HG03196 (cell line): ENCODE measurements at regions not wholly inside any gene's neighbourhood (a gene's known extent, or its start where the extent isn't known, plus 50 kb on each side); places are given as distances from the start of the nearest gene placed in this dataset.

ENCODE experiments used
- ATAC-seq: cut with Tn5 transposase; IDR thresholded peaks from one replicate; pipeline ENCODE4 v1.9.1; 2021; ENCODE audit not compliant: unreplicated experiment

DNA sequence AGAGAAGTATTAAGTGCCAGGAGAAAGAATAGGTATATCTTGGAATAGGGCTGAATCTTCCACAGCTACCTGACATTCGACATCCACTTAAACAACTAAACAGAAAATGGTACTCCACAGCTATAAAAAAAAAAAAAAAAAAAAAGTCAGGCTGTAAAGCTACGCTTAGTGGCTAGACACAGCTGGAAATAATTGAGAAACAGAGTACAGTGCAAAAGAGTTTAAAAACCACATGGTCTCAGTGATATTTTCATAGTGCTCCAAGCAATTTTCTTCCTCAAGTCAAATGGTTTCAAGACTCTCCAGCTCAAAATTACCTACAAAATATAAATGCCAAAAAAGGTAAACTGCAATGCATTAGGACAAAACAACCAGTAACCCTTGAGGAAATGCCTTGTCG lies 607.1 kb downstream of the KCNJ2 start:
- no peak for ATAC-seq

DNA sequence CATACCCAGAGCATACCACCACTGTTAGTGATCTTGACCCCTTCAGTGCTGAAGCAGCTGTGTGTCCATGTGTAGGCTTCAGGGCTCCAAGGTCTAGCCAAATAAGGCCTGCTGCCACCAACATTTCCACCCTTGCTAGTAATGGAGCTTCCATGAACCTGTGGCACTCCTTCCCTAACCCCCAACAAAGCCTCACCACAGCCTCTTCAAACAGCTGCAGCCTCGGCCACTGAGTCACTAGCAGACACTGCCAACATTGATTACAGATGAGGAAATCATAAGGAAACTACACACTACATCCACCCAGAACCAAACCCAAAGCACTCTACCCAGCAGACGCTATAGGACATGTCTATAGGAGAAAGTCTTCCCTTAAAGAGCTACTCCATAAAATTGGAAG lies 610.7 kb downstream of the KCNJ2 start:
- no peak for ATAC-seq

DNA sequence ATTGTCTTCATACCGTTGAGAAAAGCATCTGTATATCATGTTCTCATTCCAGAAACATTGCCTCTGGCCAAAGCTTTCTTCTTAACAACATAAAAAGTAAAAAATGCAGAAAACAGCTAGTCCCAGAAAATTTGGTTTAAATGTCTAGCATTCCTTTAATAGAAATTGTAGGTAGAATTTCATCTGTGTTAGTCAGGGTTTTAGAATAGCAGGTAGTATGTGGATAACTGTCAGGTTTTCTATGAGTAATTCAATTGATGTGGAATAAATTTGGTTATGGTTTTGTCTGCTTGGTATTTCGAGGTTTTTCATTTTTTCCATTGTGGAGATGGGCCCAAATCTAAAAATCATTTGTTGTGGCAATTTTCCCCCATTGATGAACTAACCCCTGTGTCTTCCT lies 616.7 kb downstream of the KCNJ2 start:
- ATAC-seq, result no peak

DNA sequence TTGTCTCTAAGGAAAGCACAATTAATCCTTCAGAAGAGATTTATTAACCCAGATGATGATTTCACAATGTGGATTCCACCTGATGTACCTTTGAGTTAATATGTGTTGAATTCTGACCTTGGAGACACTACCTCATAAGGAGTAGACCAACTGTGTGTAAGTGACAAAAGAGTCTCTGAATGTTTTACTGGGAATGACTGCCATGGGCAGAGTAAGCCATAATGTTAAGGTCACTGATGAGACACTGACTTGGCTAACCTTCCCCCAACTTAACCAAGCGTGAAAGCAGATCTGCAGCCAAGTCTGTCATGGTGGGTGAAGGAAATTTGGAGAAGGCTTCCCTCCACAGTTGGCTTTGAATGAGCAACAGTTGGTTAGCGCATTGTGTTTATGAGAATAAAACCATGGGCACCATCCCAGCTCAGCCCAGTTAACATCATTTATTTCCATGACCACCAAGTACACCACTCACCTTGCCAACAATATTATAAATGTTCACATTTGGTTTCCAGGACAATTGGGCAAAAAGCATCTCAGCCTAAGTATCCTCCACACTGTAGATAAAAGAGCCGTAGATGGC lies 618.5 kb downstream of the KCNJ2 start:
- ATAC-seq, result no peak

DNA sequence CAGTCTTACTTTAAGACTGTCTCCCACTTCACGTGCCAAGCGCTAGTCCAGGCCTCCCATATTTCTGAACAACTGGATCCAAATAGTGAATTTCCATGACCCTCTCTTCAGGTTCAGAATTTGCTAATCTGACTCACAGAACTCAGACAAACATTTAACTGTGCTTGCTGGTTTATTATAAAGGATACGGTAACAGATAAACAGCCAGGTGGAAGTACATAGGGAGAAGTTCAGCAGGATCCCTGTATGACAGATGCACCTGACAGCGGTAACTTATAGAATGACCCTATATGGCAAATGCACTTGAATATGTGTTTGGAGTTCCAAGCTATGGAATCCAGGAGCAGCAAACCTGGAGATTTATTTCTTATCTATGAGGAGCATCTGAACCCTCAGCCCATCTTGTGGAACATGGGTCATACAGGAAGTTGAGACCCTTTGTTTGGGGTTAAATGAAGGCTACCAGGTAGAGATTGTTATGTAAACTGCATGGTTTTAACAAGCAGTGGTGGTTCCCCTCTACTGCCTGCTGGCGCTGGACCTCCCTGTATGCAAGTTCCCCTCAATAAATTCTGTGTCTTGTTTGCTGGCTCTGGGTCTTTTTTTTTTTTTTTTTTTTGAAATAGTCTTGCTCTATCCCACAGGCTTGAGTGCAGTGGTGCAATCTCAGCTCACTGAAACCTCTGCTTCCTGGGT lies 622.6 kb downstream of the KCNJ2 start:
- no peak for ATAC-seq

DNA sequence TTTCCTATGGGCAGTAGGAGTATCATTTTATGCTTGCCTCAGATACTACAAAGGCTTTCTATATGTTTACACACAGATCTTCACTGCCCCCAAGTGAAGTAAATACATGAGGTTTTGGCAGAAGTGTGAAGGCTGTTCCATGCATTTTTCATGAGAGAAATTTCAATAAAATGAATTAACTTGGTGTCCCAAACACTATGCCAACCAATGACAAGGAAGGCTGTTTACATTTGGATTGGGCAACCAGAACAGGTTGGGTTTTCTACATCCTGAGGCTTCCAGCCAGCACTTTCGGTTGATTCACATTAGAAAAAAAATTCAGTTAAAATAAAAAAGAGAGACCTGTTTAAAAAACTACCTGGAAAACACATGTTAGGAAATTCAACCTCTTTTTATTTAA lies 625.4 kb downstream of the KCNJ2 start:
- ATAC-seq, result no peak

DNA sequence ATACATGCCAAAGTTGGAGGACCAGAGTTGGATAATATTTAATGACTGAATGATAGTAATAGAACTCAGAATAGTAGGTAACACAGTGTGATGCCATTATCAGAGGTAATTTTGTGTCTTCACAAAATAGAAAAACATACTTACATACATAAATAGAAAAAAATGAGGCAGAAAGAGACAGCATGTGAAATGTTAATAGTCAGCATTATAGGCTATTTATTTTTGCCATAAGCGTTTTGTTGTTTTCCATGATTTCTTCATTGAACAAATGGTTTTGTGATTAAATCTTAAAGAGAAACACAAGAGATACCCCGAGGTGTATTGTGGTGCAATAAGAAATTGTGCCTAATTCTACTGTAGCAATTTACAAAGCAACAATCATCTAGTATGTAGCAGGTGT lies 626.3 kb downstream of the KCNJ2 start:
- no peak for ATAC-seq

DNA sequence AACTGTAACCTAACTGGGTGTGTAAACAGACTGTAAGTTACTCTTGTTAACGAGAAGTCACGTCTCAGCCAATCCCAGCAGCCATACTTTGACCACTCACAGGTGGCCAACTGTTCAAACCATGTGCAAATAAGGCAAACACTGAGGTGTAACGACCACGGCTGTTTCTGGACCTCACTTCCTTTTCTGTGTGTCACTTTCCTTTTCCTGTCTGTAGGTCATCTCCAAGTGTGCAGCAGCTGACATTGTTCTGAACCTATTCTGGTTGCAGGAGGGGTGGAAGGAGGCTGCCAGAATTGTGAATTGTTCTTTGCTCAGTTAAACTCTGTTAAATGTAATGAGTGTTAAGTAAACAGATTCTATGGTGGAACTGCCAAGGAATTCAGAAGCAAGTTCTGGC lies 627.4 kb downstream of the KCNJ2 start:
- ATAC-seq, result no peak

DNA sequence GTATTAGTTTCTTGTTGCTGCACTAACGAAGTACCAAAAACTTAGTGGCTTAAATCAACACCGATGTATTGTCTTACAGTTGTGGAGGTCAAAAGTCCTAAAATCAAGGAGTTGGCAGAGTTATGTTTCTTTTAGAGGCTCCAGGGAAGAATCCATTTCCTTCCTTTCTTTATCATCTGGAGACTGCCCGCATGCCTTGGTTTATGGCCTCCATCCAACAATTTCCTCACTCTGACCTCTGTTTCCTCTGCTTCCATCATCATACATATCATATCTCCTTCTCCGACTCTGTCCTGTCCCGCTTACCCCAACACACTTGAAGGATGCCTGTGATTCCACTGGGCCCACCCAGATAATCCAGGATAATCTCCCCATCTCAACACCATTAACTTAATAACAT lies 627.8 kb downstream of the KCNJ2 start:
- no peak for ATAC-seq

DNA sequence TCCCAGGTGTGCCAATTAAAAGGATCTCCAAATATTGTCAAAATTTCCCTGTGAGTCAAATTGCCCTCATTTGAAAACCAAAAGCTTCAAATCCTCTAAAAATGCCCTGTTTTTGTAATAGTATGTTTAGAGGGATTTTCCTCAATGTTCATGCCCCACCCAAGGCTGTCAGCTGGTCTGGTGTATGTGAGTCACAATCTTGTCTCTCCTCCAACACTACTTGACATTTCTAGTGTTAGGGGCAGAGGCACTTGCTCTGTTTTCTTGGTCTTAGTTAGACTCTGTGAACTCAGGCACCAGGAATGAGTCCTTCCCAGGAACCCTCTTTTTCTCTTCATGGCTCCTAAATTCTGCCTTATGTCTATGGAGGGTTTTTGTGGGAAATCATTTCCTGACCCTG lies 634.8 kb downstream of the KCNJ2 start:
- ATAC-seq, result no peak

DNA sequence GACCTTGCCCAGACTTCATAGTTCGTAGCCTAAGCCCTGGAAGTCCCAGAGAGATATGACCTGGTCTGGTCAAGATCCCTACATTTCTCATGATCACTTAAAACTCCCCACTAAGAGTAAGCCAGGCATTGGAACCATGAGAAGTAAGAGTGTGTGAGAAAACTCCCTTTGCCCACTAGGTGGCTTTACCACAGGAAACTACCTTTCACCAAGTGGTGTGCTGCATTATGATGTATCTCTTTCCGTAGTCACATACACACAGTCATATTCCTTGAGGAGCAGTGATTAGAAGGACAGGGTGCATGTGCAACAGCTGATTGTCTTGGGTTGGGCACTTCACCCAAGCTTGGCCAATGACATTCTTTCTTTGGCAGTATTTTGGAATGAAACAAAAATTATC lies 639.3 kb downstream of the KCNJ2 start:
- ATAC-seq, result no peak

DNA sequence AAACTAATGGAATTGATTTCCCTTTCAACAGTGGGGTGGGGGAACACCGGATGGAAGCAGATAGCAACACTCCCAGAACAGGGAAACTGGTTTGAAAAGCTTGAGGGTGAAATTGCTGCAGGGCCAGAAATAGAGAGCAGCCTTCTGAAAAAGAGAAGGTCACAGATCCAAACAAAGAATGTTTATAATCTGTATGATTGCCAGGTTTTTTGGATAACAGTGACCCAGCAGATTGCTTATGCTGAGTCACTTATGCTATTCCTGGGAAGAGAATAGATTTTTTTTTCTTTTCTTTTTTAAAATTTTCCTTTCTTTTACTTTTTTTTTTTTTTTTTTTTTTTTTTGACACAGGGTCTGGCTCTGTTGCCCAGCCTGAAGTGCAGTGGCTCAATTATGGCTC lies 641.3 kb downstream of the KCNJ2 start:
- ATAC-seq, result no peak

DNA sequence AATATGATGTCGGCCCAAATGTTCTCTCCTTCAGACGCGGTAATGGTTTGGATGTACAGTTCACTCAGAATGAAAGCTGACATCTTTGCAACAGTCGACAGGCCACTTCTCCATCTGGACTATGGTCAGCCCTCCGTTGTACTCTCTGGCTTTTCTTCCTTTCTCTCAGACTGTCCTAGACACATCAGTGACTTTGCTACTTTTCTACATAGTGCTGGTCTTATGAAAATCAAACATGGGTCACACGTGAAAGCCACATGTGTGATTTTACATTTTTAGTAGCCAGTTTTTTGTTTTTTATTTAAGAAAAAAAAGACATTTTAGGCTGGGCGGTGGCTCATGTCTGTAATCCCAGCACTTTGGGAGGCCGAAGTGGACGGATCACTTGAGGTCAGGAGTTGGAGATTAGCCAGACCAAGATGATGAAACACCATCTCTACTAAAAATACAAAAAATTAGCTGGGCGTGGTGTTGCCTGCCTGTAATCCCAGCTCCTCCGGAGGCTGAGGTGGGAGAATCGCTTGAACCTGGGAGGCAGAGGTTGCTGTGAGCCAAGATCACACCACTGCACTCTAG lies 644.1 kb downstream of the KCNJ2 start:
- no peak for ATAC-seq

DNA sequence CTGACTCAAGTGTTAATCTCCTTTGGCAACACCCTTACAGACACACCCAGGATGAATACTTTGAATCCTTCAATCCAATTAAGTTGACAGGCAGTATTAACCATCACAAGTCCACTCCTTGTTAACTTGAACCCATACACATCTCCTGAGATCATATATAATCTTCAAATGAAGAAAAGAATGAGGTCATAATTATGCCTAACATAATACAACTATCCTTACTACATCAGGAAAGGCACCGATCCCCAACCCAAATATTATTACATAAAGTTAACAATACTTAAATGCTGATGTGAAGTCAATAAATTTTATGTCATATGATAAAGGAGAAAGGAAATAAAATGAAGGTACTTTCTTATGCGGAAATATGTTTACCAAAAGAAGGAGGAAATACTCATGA lies 649.9 kb downstream of the KCNJ2 start:
- ATAC-seq, result no peak

DNA sequence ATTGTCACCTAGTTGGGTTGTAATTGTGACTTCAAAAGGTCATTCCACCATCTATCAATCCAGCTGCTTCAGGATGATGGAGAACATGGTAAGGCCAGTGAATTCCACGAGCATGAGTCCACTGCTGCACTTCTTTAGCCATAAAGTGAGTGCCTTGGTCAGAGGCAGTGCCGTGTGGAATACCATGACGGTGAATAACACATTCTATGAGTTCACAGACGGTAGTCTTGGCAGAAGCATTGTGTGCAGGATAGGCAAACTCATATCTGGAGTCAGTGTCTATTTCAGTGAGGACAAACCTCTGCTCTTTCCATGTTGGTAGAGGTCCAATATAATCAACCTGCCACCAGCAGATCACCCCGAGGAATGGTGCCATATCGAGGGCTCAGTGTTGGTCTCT lies 650.9 kb downstream of the KCNJ2 start:
- ATAC-seq, result no peak

DNA sequence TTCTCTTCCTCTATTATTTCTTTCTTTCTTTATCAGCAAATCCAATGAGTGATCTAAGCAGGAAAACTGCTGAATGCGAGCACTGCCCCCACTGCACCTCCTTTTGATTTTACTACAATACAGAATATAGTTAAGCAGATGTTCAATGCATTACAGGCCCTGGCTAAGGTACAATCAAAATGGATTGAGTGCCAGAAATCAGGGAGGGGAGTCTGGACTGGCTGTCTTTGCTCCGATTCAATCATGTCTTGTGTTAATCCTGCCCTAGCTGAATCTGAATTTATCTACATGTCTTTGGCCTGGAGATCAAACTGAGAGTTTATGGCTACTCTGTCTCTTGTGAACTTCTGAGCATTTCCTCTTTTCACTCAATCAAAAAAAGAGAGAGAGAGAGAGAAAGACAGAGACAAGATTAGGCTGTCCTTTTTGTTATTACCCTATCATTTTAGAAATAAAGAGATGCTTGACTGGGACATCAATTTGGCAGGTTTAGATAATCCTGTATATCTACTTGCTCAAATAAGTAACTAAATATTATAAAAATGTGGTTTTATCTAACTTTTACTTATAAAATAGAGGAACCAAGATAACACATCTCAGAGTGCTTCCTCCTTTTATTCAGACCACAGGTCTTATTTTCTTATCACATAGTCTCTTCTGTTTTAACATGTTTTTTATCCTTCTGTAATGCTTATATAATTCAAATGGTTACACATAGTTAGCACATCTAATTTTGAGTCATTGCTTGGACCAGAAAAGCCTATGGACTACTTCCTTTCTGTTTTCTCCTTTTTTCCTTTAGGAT lies 656.2 kb downstream of the KCNJ2 start:
- no peak for ATAC-seq

DNA sequence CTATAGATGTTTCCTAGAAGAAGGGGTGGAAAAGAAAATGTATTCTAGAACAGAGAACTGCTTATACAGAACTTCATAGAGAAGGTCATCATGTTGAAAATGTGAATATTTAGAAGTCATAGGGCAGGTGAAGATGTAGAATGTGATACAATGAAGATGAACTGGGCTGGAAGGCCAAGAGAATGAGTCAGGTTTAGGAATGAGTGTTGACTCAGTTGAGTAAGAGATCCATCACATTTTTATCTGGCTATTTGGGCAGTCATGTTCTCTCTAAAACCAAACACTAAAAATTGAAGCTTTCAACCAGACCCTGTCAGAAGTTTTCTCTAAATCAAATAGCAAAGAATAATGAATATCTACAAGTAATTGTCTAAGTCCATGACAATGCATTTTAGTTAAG lies 660.5 kb downstream of the KCNJ2 start:
- no peak for ATAC-seq

DNA sequence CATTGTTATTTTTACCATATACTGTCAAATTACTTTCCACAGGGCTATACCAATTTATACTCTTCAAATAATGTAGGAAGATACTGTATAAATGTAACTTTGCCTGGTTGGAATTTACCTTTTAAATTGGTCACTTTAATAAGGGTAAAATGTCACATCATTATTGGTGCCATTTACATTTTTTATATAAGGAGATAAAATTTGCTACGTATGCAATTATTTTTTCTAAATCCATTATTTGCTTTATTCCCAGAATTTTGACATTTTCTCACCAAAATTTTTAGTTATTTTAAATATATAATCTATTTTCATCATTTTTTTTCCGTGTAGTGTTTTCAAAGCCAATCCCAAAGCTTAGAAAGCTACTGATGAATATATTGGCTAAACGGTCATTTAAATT lies 664.7 kb downstream of the KCNJ2 start:
- no peak for ATAC-seq

DNA sequence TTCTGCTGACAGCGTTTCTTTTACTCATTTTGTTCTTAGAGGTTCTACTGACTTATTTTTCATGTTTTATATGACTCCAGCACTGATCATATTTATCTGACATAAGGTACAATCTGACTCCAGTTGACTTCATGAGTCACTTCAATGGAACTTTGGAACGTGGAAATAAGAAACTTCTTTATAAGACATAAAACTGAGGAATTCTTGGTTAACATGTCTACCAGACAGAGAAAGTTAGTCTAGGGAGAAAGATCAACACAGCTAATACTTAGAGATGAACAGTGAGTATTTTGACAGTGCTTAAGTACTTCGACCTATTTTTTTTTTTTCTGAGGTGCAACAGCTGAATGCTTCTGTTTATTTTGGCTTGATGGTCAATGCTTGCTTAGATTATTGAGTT lies 679.5 kb downstream of the KCNJ2 start:
- ATAC-seq, result no peak

DNA sequence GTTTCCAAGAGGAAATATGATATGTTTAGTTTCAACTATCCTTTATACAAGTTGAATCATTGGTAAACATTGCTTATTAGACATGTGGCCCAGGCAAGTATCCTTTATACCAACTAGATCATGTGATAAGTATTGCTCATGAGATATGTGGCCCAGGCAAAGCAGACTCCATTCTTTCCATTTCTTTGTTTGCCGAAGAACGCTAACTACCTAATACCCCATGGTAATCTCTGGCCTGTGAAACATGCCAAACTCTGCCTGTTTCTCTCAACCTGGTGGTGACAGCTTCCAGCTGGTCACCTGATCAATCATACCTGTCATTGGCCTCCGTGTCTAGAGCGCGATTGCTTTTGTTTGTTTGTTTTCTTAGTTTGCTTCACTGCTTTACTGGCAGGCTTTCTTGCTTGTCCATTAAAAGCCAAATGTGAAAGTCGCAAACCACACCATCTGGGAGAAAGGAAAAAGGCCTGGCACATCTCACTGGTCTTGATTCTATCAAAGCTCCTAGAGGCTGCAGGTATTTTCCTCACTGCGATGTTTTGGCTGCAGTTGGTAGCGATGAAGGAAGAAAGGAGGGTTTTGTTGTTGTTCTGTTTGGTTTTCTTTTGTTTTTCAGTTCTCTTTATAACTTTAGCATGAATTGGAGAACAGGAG lies 686.2 kb downstream of the KCNJ2 start:
- no peak for ATAC-seq

DNA sequence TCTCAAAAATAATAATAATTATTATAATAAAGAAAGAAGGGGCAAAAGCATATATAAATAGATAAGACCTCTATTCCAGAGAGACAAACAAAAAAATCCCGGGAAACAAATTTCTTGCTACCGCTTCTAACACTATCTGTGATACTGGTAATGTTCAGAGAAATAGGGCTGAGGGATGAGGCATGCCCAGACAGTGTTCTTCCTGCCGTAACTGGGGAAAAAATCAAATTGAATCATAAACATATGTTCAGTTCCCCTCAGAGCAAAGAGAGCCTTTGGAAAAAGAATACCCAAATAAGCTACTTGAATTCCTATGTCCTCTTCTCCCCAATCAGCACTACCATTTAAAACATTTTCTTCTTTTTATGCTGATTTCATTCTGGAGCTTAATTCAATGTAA lies 688.0 kb downstream of the KCNJ2 start:
- ATAC-seq, result no peak

DNA sequence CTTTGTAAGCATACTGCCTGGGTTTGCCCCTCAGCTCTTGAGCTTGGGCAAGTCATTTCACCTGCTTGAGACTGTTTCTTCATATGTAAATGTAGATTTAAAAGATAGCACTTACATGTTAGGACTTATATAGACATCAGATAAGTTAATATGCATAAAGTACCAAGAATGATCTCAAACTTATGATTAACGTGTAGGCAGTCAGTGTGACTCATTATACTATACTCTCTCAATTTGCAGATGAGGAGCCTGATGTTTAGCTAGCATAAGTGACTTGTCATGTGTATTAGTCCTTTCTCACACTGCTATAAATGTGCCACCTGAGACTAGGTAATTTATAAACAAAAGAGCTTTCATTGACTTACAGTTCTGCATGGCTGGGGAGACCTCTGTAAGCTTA lies 690.5 kb downstream of the KCNJ2 start:
- no peak for ATAC-seq
